DOHH2 (cell line): ENCODE measurements at regions not wholly inside any gene's neighbourhood (a gene's known extent, or its start where the extent isn't known, plus 50 kb on each side); places are given as distances from the start of the nearest gene placed in this dataset.

Experiments used
- CTCF ChIP-seq: fragments of 200-600 bp; sonication (generic); IDR thresholded peaks from one replicate; pipeline ENCODE4 v1.5.1; 2014; ENCODE audit warnings: antibody characterized with exemption, mild to moderate bottlenecking, low read depth, low read length; ENCODE audit not compliant: poor library complexity, severe bottlenecking
- EZH2phosphoT487 ChIP-seq: fragments of 200-600 bp; sonication (generic); IDR thresholded peaks from 2 replicates; pipeline ENCODE4 v1.6.1; 2017; ENCODE audit warnings: borderline replicate concordance, mild to moderate bottlenecking, antibody characterized with exemption, low read length, moderate library complexity, mixed read lengths

- TF ChIP-seq EZH2phosphoT487 (no peak), CTCF (no peak)
These were observed 327.9 kb upstream of the SORCS1 start for GRCh38 chr10:107492389-107492788.
